HFFc6 (cell line): ENCODE measurements at regions not wholly inside any gene's neighbourhood (a gene's known extent, or its start where the extent isn't known, plus 50 kb on each side); places are given as distances from the start of the nearest gene placed in this dataset.
"Not testable (repeated sequence)": the region's sequence is repeated elsewhere in the genome, so short reads cannot be mapped to it uniquely, and the experiment has no call there.

Source experiments
- DNase-seq: peaks from one replicate; pipeline ENCODE4 v3.0.0-alpha.2; 2018
- H3K27ac Mint-ChIP-seq: 2 replicates; pipeline ENCODE4 v1.8.0; 2020; ENCODE audit warnings: mild to moderate bottlenecking, mixed read lengths
- H3K27me3 Mint-ChIP-seq: 2 replicates; pipeline ENCODE4 v1.8.0; 2021; ENCODE audit warnings: mild to moderate bottlenecking, moderate library complexity, mixed read lengths; ENCODE audit not compliant: insufficient read depth
- H3K36me3 Mint-ChIP-seq: 2 replicates; pipeline ENCODE4 v1.8.0; 2021; ENCODE audit warnings: low read depth, mixed read lengths
- H3K4me1 Mint-ChIP-seq: 2 replicates; pipeline ENCODE4 v1.8.0; 2020; ENCODE audit warnings: low read depth, mixed read lengths
- H3K4me3 Mint-ChIP-seq: 2 replicates; pipeline ENCODE4 v1.8.0; 2020; ENCODE audit warnings: mild to moderate bottlenecking, moderate library complexity, mixed read lengths
- H3K9me3 Mint-ChIP-seq: 2 replicates; pipeline ENCODE4 v1.8.0; 2020; ENCODE audit warnings: mild to moderate bottlenecking, mixed read lengths
- TF ChIP-seq, protein P1 (sequence below): fragments of 200-600 bp; sonication (generic); IDR thresholded peaks from 2 replicates; pipeline ENCODE4 v1.5.0; 2021; ENCODE audit warnings: antibody characterized with exemption, mild to moderate bottlenecking

DNA sequence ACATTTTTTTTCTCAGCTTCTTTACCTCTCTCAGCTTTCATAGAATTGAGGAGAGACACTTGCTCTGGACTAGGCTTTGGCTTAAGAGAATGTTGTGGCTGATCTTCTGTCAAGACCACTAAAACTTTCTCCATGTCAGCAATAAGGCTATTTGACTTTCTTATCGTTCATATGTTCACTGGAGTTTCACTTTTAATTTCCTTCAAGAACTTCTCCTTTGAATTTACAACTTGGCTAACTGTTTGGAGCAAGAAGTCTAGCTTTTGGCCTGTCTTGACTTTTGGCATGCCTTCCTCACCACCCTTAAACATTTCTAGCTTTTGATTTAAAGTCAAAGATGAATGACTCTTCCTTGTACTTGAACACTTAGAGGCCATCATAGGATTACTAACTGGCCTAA is 104.4 kb upstream of the SLC39A10 start:
- H3K4me1 Mint-ChIP-seq = no peaks in the 10 kb centered on the region
- no peaks in the 10 kb centered on the region for H3K9me3 Mint-ChIP-seq
- H3K4me3 Mint-ChIP-seq = no peak overlapping the region
- TF ChIP-seq, protein P1, sequence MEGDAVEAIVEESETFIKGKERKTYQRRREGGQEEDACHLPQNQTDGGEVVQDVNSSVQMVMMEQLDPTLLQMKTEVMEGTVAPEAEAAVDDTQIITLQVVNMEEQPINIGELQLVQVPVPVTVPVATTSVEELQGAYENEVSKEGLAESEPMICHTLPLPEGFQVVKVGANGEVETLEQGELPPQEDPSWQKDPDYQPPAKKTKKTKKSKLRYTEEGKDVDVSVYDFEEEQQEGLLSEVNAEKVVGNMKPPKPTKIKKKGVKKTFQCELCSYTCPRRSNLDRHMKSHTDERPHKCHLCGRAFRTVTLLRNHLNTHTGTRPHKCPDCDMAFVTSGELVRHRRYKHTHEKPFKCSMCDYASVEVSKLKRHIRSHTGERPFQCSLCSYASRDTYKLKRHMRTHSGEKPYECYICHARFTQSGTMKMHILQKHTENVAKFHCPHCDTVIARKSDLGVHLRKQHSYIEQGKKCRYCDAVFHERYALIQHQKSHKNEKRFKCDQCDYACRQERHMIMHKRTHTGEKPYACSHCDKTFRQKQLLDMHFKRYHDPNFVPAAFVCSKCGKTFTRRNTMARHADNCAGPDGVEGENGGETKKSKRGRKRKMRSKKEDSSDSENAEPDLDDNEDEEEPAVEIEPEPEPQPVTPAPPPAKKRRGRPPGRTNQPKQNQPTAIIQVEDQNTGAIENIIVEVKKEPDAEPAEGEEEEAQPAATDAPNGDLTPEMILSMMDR = no peak
- H3K36me3 Mint-ChIP-seq = no peaks in the 10 kb centered on the region
- no peak overlapping the region for H3K27ac Mint-ChIP-seq
- no peak for DNase-seq
- H3K27me3 Mint-ChIP-seq = no peaks in the 10 kb centered on the region

DNA sequence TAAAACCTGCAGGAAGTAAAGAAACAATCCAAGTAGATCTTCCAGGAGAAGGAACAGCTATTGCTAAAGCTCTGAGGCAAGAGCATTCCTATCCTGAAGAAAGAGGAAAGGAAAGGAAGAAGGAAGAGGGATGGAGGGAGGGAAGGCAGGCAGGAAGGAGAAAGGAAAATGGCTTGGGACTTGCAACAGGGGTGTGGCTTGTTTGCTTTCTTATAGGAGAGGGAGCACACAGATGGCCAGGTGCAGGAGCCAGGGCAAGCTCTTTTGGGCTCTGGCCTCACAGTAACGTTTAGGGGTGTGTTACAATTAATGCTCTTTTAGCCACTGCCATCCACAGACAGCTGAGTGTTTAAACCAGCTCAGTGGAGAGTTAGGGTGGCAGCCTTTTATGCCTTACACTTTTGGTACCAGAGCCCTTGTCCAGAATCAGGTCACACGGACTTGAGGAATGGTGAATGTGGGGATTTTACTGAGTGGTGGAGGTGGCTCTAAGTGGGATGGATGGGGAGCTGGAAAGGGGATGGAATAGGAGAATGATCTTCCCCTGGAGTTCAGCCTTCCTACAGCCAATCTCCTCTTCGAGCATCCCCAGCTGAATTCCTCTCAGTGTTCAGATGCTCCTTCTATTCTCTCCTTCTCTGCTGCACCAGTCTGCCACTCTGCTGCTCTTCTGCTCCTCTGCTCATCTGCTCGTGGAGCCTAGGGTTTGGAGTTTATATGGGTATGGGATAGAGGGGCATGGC is 108.7 kb upstream of the SLC39A10 start:
- Mint-ChIP-seq H3K36me3 (peaks cover 4% of the 10 kb centered on the region; the same call in 1 of the 2 replicates), H3K9me3 (no peaks in the 10 kb centered on the region), H3K4me1 (peaks cover 11% of the 10 kb centered on the region), H3K27ac (no peak overlapping the region), H3K4me3 (no peak overlapping the region), H3K27me3 (no peaks in the 10 kb centered on the region)
- TF ChIP-seq, protein P1 = no peak
- DNase-seq = no peak

DNA sequence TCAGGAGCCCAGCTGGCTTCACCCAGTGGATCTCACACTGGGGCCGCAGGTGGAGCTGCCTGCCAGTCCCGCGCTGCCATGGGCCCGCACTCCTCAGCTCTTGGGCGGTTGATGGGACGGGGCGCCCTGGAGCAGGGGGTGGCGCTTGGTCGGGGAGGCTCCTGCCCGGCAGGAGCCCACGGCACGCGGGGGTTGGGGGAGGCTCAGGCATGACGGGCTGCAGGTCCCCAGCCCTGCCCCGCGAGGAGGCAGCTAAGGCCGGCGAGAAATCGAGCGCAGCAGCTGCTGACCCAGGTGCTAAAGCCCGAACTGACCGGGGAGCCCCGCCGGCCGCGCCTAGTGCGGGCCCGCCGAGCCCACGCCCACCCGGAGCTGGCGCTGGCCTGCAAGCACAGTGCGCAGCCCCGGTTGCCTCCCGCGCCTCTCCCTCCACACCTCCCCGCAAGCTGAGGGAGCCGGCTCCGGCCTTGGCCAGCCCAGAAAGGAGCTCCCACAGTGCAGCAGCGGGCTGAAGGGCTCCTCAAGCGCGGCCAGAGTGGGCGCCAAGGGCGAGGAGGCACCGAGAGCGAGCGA is 109.7 kb upstream of the SLC39A10 start:
- H3K36me3 Mint-ChIP-seq, DNase-seq, H3K27me3 Mint-ChIP-seq, H3K4me3 Mint-ChIP-seq, H3K27ac Mint-ChIP-seq, H3K9me3 Mint-ChIP-seq: not testable (repeated sequence)
- peaks cover 11% of the 10 kb centered on the region for H3K4me1 Mint-ChIP-seq

DNA sequence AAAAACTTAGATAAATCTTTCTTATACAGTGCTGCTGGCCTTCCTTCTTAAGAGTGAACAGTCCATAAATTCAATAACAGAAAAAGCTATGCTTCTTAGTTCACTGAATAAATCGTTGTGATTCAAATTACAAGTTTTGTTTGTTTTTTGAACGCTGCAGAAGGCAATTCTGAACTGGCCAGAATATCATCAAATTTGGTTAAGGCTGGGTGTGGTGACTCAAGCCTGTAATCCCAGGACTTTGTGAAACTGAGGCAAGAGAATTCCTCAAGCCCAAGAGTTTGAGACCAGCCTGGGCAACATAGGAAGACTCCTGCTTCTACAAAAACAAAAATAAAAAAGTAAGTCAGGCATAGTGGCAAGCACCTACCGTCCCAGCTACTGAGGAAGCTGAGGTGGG is 111.2 kb upstream of the SLC39A10 start:
- Mint-ChIP-seq H3K36me3 (peaks cover 4% of the 10 kb centered on the region; the same call in 1 of the 2 replicates), H3K4me1 (peaks cover 11% of the 10 kb centered on the region), H3K27me3 (no peaks in the 10 kb centered on the region), H3K9me3 (no peaks in the 10 kb centered on the region), H3K27ac (no peak overlapping the region), H3K4me3 (no peak overlapping the region)
- TF ChIP-seq, protein P1 = no peak
- no peak for DNase-seq

DNA sequence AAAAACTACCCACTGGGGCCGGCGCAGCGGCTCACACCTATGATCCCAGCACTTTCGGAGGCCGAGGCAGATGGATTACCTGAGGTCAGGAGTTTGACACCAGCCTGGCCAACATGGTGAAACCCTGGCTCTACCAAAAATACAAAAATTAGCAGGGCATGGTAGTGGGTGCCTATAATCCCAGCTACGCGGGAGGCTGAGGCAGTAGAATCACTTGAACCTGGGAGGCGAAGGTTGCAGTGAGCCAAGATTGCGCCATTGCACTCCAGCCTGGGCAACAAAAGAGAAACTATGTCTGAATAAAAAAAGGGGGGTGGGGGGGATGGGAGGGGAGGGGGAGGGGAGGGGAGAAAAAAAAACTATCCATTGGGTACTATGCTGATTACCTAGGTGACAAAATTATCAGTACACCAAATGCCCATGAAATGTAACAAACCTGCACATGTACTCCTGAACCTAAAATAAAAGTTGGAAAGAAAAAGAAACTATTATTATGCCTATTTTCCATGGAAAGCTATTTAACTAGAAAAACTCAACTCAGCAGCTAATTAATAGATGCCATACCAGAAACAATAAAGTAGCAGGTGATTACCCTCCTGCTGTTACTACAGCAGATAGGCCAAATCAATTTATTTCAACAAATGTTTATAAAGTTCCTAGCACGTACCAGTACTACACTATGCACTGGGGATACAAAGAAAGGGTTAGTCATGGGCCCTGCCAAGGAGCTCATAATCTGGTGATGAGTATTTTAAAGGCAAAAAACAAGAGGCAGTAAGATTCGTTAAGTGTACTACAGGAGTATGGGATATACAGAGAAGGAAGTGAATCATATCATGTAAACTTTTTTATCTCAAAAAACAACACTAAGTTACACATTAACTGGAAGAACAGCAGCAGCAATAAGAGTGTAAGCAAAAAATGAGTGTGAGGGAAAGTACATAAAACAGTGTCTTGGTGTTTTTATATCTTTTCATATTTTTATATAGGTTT is 112.8 kb upstream of the SLC39A10 start:
- peak; percentile 81 for DNase-seq
- Mint-ChIP-seq H3K4me3 (peak overlapping the region; percentile 47), H3K9me3 (no peaks in the 10 kb centered on the region), H3K36me3 (peaks cover 4% of the 10 kb centered on the region; the same call in 1 of the 2 replicates), H3K27me3 (no peaks in the 10 kb centered on the region), H3K27ac (peak overlapping the region; percentile 74), H3K4me1 (peaks cover 11% of the 10 kb centered on the region)
- TF ChIP-seq, protein P1 = no peak
